Nephron progenitor cell (in vitro differentiated cells): ENCODE measurements at regions not wholly inside any gene's neighbourhood (a gene's known extent, or its start where the extent isn't known, plus 50 kb on each side); places are given as distances from the start of the nearest gene placed in this dataset.
A peak's percentile ranks its signal among the peaks of the same experiment; 100 is the strongest.

Experiments used
- DNase-seq: peaks from one replicate; pipeline ENCODE4 v3.0.0; 2021
- H3K27ac Mint-ChIP-seq: 2 replicates; pipeline ENCODE4 v1.8.0; 2021; ENCODE audit warnings: mild to moderate bottlenecking, moderate library complexity, mixed read lengths
- H3K27me3 Mint-ChIP-seq: 2 replicates; pipeline ENCODE4 v1.8.0; 2021; ENCODE audit warnings: mild to moderate bottlenecking, low read depth, mixed read lengths; ENCODE audit not compliant: poor library complexity
- H3K36me3 Mint-ChIP-seq: 2 replicates; pipeline ENCODE4 v1.8.0; 2021; ENCODE audit warnings: low read depth, mixed read lengths
- H3K4me1 Mint-ChIP-seq: 2 replicates; pipeline ENCODE4 v1.8.0; 2021; ENCODE audit warnings: mixed read lengths
- H3K4me3 Mint-ChIP-seq: 2 replicates; pipeline ENCODE4 v1.8.0; 2021; ENCODE audit warnings: mild to moderate bottlenecking, moderate library complexity, mixed read lengths
- H3K9me3 Mint-ChIP-seq: 2 replicates; pipeline ENCODE4 v1.8.0; 2021; ENCODE audit warnings: mild to moderate bottlenecking, moderate library complexity, mixed read lengths
- TF ChIP-seq, protein P1 (sequence below): fragments of 200-600 bp; sonication (generic); IDR thresholded peaks from 2 replicates; pipeline ENCODE4 v1.5.0; 2021; ENCODE audit warnings: antibody characterized with exemption

DNA sequence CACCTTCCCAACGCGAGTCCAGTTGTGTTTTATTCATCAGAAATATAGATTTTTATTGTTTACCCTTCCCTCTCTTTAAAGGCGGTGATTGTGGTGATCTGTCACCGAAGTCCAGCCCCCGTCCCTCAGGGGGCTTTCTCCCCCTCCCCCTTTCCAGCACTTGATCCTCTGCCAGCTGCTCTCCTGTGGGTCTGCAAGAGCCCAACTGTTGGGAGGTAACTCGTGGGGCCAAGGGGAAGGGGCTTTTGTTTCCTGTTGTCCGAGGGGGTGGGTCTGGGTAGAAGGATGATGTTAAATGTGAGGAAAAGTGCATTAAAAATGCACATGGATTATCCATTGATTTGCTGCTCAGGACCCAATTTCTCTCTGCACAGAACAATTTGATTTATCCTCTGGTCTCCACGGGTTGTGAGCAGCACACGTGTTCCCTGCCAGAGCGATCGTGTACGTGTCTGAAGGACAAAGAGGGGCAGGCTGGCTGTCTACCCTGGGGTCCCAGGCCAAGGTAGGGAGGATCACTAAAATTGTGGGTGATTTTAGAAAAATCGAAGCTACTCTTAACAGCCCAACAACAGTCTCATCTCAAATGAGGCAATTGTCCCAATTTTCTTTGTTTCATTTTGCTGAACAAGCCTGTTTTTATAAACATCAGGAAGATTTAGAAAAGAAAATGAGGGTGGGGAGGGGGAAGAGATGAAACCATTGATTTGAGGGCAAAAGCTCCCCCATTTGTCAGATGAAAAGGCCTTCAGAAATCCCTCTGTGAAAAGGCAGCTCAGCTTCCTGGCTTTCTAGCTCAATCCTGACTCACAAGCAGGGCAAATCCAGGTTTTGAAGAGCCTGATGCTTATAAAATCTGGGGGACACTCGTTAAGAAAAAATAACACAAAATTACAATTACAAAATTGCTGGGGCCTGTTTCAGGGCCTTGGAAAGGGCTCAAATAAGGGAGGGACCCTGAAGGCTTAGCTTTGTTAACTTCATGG, 176.2 kb downstream of the RHOU start:
- H3K36me3 Mint-ChIP-seq: peaks cover 5% of the 10 kb centered on the region
- no peaks in the 10 kb centered on the region for H3K27me3 Mint-ChIP-seq
- DNase-seq: peak; percentile 23
- TF ChIP-seq, protein P1, sequence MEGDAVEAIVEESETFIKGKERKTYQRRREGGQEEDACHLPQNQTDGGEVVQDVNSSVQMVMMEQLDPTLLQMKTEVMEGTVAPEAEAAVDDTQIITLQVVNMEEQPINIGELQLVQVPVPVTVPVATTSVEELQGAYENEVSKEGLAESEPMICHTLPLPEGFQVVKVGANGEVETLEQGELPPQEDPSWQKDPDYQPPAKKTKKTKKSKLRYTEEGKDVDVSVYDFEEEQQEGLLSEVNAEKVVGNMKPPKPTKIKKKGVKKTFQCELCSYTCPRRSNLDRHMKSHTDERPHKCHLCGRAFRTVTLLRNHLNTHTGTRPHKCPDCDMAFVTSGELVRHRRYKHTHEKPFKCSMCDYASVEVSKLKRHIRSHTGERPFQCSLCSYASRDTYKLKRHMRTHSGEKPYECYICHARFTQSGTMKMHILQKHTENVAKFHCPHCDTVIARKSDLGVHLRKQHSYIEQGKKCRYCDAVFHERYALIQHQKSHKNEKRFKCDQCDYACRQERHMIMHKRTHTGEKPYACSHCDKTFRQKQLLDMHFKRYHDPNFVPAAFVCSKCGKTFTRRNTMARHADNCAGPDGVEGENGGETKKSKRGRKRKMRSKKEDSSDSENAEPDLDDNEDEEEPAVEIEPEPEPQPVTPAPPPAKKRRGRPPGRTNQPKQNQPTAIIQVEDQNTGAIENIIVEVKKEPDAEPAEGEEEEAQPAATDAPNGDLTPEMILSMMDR: no peak
- peaks cover 11% of the 10 kb centered on the region for H3K9me3 Mint-ChIP-seq
- H3K27ac Mint-ChIP-seq: peak overlapping the region; percentile 91
- H3K4me1 Mint-ChIP-seq: peaks cover 52% of the 10 kb centered on the region
- H3K4me3 Mint-ChIP-seq: peak overlapping the region; percentile 54

DNA sequence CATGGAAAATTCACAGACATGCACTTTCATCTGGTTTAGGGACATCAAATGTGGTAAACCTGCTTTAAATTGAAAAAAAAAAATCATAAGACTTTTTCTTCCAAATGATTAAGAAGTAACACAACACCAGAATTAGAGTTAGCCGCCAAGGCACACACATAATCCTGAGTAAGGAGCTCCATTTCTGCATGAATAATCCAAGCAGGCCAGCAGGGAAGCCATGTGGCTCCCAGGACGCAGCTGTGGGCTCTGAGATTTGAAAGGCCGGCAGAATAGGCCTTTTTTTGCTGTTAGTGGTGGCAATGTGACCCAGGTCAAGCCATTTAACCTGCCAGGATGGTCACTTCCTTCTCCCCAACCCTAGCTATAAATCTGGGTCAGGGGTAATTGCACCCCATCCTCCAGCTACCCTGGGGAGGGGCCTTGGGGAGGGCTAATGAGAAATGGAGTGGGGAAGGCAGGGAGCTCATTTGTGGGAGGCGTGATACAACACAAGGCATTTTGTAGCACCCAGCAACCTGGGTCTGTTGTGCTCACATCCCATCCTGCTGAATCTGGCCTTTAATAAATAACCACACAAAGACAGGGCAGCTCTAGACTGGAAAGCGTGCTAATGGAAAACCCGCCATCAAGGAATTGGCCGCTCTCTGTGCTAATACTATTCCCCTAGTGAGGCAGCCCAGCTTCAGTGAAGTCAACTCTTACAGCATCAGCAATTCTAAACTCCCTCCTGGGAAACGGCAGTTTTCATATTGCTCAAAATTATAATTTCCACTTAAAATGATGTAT, 178.5 kb downstream of the RHOU start:
- DNase-seq: peak; percentile 42
- H3K36me3 Mint-ChIP-seq: peaks cover 5% of the 10 kb centered on the region
- H3K4me1 Mint-ChIP-seq: peaks cover 73% of the 10 kb centered on the region
- peaks cover 10% of the 10 kb centered on the region for H3K9me3 Mint-ChIP-seq
- no peak overlapping the region for H3K4me3 Mint-ChIP-seq
- H3K27ac Mint-ChIP-seq: peak overlapping the region; percentile 87
- peaks cover 8% of the 10 kb centered on the region for H3K27me3 Mint-ChIP-seq
- TF ChIP-seq, protein P1: no peak

DNA sequence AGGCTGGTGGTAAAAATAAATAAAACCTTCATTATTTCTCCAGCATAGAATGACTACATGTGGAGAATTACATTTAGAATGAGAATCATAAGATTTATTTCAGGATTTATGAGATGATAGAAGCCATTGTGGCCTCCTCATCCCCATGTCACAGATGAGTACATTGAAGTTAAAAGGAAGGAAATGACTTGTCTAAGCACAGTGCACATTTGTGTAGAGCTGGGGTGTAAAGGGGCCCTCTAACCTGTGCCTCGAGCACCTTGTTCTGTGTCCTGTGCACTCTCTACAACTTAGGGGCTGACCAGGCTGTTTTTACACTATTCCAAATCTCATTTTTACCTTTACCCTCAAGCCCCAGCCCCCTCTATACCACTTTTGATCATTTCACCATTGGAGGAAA, 179.4 kb downstream of the RHOU start:
- Mint-ChIP-seq H3K9me3 (peaks cover 10% of the 10 kb centered on the region), H3K4me1 (peaks cover 77% of the 10 kb centered on the region), H3K27me3 (peaks cover 8% of the 10 kb centered on the region), H3K4me3 (no peak overlapping the region), H3K36me3 (peaks cover 5% of the 10 kb centered on the region), H3K27ac (no peak overlapping the region)
- TF ChIP-seq, protein P1: no peak
- DNase-seq: no peak

DNA sequence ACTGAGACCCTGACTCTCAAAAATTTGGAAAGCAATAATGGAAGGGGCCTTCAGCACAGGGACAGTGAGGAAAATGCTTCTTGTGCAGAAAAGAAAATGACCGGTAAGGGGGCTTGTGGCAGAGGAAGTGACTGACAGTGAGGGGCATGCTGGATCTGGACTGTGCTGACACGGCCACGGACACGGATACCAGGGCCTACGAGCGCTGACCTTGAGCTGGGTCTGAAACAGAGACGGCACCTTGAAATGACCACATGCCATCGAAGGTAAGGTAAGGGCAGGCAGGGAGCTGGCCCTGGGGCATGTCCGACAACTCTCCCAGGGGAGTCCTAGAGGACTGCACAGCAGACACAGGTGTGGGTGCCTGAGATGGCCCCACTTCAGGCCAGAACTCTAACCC, 182.1 kb downstream of the RHOU start:
- no peak for DNase-seq
- Mint-ChIP-seq H3K4me3 (no peak overlapping the region), H3K27me3 (peaks cover 13% of the 10 kb centered on the region), H3K4me1 (peaks cover 72% of the 10 kb centered on the region), H3K9me3 (peaks cover 10% of the 10 kb centered on the region), H3K36me3 (peaks cover 5% of the 10 kb centered on the region), H3K27ac (no peak overlapping the region)
- TF ChIP-seq, protein P1: no peak

DNA sequence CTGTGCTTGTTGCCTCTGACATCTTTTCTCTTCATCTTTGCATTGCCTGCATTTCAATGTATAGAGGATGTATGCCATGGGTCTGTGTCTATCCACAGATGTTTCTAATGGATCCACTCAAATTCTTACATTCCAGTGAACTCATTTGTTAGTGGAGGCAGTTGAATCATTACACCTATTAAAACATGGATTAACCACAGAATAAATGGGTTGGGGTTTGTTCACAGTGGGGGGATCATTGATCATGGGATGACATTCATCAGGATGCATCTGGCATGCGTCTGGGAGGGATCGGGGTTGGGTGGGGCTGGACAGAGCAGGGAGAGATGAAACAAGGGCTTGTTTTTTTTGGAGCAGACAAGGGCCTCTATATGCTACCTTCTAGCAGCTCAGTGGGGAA, 182.5 kb downstream of the RHOU start:
- no peak overlapping the region for H3K4me3 Mint-ChIP-seq
- no peak for DNase-seq
- TF ChIP-seq, protein P1: no peak
- peaks cover 68% of the 10 kb centered on the region for H3K4me1 Mint-ChIP-seq
- H3K36me3 Mint-ChIP-seq: peaks cover 5% of the 10 kb centered on the region
- peaks cover 13% of the 10 kb centered on the region for H3K27me3 Mint-ChIP-seq
- H3K27ac Mint-ChIP-seq: no peak overlapping the region
- peaks cover 11% of the 10 kb centered on the region for H3K9me3 Mint-ChIP-seq
